Esophagus squamous epithelium (tissue), 4 donors: ENCODE measurements at regions not wholly inside any gene's neighbourhood (a gene's known extent, or its start where the extent isn't known, plus 50 kb on each side); places are given as distances from the start of the nearest gene placed in this dataset.

Source experiments
- POLR2A ChIP-seq, 4 donors: fragments of 450-650 bp; IDR thresholded peaks; one replicate each; pipeline ENCODE4 v1.6.1; 2017; ENCODE audit warnings: antibody characterized with exemption in 4 of 4, mild to moderate bottlenecking in 4 of 4, moderate library complexity in 3 of 4
- TF ChIP-seq, protein P1 (sequence below), 6 experiments: fragments of 450-650 bp in 4 of 6; fragments of 200-600 bp in 2 of 6; sonication (generic) in 2 of 6; IDR thresholded peaks; one replicate each; pipeline ENCODE4 v1.5.1; 2016 to 2019; ENCODE audit warnings: antibody characterized with exemption in 6 of 6, mild to moderate bottlenecking in 4 of 6, moderate library complexity in 4 of 6

DNA sequence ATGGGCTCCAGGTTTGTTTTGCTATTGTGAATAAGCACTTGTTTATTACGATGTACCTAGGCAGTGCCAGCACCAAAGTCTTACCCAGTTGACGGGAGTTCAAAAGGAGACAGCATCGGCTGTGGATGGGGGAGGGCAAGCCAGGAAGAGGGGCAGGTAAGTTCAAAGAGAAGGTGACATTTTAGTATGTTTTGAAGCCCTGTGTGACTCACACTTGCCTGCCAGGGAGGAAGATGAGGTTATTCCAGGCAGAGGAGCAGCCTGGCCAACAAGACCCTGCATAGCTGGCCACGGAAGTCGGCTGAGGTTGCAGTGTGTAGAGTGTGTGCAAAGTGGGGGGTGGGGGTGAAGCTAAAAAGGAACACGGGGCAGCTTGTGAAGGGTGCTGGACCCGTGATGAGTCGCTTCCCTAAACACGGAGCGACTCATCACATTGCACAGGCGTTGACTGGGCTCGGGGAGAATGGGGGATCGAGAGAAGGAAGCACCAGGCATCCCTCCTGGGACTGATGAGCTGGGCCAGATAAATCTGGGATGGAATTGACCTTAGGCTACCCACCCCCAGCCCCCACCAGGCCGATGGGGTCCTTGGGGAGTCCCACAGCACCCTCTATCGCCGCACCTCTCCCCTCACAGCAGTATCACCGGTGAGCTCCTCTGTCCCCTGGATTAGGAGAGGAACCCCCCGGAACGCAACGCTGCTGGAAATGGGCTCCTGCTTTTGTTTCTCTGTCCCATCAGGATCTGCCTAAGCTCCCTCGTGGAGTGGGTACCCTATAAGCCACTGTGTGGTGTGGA lies 97.9 kb upstream of the IKZF1 start:
- TF ChIP-seq, protein P1, sequence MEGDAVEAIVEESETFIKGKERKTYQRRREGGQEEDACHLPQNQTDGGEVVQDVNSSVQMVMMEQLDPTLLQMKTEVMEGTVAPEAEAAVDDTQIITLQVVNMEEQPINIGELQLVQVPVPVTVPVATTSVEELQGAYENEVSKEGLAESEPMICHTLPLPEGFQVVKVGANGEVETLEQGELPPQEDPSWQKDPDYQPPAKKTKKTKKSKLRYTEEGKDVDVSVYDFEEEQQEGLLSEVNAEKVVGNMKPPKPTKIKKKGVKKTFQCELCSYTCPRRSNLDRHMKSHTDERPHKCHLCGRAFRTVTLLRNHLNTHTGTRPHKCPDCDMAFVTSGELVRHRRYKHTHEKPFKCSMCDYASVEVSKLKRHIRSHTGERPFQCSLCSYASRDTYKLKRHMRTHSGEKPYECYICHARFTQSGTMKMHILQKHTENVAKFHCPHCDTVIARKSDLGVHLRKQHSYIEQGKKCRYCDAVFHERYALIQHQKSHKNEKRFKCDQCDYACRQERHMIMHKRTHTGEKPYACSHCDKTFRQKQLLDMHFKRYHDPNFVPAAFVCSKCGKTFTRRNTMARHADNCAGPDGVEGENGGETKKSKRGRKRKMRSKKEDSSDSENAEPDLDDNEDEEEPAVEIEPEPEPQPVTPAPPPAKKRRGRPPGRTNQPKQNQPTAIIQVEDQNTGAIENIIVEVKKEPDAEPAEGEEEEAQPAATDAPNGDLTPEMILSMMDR (IDR thresholded peaks at IDR 0.05) = no peak
- TF ChIP-seq POLR2A (IDR thresholded peaks at IDR 0.05) = no peak
